Left forelimb (tissue), 1 donor: ENCODE measurements at regions not wholly inside any gene's neighbourhood (a gene's known extent, or its start where the extent isn't known, plus 50 kb on each side); places are given as distances from the start of the nearest gene placed in this dataset.

Source experiments
- DNase-seq: peaks from one replicate; pipeline ENCODE4 v3.0.0-alpha.2; 2018; ENCODE audit warnings: low spot score

DNA sequence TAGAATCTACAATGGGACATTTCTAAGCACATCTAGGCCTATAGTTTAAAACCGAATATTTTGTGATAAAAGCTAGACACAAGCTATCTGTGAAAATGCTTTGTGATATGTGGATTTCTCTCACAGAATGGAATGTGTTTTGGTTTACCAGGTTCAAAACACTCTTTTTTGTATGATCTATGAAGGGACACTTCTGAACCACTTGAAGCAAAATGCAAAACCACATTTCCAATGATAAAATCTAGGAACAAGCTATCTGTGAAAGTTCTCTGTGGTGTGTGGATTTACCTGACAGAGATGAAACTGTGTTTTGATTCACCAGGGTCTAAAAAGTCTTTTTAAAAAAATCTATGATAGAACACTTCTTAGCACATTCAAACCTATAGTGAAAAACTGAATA is 2192.4 kb downstream of the TP53TG3F start:
- DNase-seq: no peak

DNA sequence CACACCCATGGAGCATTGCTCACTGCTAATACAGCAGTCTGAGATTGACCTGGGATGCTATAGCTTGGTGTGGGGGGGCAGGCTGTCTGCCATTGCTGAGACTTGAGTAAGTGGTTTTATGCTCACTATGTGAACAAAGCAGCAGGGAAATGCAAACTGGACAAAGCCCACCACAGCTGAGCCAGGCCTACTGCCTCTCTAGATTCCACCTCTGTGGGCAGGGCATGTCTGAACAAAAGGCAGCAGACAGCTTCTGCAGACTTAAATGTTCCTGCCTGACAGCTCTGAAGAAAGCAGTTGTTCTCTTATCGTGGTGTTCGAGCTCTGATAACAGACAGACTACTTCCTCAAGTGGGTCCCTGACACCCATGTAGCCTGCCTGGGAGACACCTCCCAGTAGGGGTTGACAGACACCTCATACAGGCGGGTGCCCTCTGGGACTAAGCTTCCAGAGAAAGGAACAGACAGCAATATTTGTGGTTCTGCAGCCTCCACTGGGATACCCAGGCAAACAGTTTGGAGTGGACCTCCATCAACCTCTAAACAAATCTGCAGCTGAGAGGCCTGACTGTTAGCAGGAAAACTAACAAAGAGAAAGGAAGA is 2204.8 kb downstream of the TP53TG3F start:
- no peak for DNase-seq

DNA sequence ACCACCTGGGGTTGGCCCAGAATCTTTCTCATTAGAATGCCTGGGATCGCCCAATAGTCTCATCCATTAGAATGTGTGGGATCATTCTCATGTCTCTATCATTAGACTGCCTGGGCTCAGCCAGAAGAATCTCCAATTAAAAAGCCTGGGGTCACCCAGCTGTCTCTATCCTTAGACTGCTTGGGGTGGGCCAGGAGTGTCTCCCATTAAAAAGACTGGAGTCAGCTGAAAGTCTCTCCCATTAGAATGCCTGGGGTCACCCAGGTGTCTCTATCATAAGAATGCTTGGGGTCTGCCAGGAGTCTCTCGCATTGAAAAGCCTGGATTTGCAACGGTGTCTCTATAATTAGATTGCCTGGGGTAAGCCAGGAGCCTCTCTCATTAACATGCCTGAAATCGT is 2225.7 kb downstream of the TP53TG3F start:
- DNase-seq: no peak

DNA sequence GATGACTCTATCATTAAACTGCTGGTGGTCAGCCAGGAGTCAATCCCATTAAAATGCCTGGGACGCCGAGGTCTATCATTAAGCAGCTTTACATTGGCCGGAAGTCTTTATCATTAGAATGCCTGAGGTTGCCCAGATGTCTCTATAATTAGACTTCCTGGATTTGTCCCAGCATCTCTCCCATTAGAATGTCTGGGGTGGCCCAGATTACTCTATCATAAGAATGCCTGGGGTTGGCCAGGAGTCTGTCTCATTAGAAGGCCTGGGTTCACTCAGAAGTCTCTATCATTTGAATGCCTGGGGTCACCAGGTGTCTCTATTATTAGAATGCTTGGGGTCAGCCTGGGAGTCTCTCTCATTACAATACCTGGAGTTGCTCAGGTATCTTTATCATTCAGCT is 2227.2 kb downstream of the TP53TG3F start:
- no peak for DNase-seq

DNA sequence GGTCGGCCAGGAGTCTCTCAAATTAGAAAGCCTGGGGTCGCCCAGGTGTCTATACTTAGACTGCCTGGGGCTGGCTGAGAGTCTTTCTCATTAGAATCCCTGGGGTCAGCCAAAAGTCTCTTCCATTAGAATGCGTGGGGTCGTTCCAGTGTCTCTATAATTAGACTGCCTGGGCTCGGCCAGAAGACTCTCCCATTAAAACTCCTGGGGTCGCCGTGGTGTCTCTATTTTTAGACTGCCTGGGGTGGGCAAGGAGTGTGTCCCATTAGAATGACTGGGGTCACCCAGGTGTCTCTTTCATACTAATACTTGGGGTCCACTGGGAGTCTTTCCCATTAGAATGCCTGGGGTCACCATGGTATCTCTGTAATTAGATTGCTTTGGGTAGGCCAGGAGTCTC is 2227.7 kb downstream of the TP53TG3F start:
- no peak for DNase-seq

DNA sequence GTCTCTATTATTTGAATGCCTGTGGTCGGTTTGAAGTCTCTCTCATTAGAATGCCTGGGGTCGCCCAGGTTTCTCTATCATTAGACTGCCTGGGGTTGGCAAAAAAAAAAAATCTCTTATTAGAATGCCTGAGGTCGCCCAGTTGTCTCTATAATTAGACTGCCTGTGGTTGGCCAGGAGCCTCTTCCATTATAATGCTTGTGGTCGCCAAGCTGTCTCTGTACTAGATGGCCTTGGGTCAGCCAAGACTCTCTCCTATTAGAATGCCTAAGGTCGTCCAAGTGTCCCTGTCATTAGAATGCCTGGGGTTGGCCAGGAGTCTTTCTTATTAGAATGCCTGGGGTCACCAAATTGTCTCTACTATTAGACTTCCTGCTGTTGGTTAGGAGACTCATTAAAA is 2228.4 kb downstream of the TP53TG3F start:
- no peak for DNase-seq

DNA sequence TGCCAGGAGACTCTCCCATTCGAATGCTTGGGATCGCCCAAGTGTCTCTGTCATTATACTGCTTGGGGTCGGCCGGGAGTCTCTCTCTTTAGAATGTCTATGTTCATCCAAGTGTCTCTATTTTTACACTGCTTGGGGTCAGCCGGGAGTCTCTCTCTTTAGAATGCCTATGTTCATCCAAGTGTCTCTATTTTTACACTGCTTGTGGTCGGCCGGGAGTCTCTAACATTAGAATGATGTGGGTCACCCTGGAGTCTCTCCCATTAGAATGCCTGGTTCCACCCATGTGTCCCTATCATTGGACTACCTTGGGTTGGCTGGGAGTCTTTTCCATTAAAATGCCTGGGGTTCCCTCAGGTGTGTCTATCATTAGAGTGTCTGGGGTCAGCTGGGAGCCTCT is 2230.4 kb downstream of the TP53TG3F start:
- no peak for DNase-seq

DNA sequence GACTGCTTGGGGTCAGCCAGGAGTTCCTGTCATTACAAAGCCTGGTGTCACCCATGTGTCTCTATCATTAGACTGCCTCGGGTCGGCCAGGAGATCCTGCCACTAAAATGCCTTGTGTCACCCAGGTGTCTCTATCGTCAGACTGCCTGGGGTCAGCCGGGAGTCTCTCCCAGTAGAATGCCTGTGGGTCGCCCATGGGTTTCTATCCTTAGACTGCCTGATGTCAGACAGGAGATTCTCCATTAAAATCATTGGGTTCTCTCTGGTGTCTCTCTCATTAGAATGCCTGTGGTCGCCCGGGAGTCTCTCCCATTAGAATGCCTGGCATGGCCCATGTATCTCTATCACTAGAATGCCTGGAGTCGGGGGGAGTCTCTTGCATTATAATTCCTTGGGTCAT is 2231.0 kb downstream of the TP53TG3F start:
- no peak for DNase-seq

DNA sequence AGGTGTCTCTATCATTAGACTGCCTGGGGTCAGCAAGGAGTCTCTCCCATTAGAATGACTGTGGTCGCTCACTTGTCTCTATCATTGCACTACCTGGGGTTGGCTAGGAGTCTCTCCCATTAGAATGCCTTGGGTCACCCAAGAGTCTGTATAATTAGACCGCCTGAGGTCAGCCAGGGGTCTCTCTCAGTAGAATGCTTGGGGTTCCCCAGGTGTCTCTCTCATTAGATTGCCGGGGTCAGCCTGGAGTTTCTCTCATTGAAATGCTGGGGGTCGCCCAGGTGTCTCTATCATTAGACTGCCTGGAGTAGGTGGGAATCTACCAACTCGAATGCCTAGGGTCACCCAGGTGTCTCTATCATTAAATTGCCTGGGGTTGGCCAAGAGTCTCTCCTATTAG is 2231.6 kb downstream of the TP53TG3F start:
- no peak for DNase-seq

DNA sequence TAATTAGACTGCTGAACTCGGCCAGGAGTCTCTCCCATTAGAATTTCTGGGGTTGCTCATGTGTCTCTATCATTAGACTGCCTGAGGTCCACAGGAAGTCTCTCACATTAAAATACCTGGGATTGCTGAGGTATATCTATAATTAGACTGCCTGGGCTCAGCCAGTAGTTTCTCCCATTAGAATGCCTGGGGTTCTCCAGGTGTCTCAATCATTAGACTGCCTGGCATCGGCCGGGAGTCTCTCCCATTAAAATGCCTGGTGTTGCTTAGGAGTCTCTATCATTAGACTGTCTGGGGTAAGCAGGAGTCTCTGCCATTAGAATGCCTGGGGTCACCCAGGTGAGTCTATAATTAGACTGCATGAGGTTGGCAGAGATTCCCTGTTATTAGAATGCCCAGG is 2233.4 kb downstream of the TP53TG3F start:
- no peak for DNase-seq

DNA sequence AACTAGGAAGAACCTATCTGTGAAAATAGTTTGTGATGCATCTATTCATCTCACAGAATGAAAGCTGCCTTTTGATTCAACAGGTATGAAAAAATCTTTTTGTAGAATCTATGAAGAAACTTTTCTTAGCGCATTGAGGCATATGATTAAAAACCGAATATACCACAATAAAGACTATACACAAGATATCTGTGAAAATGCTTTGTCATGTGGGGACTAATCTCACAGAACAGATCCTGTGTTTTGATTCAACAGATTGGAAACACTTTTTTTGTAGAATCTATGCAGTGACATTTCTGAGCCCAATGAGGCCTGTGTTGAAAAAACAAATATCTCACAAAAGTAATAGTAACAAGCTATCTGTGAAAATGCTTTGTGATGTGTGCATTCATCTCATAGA is 2247.5 kb downstream of the TP53TG3F start:
- no peak for DNase-seq

DNA sequence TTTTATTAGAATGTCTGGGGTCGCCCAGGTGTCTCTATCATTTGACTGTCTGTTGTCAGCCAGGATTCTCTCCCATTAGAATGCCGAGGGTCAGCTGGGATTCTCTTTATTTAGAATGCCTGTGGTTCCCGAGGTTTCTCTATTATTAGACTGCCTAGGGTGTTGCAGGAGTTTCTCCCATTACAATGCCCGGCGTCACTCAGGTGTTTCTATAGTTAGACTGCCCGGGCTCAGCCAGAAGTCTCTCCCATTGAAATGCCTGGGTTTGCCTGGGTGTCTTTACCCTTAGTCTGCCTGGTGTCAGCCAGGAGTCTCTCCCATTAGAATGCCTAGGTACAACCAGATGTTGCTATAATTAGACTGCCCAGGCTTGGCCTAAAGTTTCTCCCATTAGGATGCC is 2252.0 kb downstream of the TP53TG3F start:
- DNase-seq: peak; percentile 18

DNA sequence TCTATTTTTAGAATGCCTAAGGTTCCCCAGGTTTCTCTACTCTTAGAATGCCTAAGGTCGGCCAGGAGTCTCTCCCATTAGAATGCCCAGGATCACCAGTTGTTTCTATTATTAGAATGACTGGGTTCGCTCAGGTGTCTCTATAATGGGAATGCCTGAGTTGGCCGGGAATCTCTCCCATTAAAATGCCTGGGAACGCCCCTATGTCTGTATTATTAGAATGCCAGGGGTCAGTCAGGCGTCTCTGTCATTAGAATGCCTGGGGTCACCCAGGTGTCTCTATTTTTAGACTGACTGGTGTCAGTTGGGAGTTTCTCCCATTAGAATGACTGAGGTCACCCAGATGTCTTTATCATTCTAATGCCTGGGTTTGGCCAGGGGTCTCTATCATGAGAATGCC is 2252.5 kb downstream of the TP53TG3F start:
- DNase-seq: no peak

DNA sequence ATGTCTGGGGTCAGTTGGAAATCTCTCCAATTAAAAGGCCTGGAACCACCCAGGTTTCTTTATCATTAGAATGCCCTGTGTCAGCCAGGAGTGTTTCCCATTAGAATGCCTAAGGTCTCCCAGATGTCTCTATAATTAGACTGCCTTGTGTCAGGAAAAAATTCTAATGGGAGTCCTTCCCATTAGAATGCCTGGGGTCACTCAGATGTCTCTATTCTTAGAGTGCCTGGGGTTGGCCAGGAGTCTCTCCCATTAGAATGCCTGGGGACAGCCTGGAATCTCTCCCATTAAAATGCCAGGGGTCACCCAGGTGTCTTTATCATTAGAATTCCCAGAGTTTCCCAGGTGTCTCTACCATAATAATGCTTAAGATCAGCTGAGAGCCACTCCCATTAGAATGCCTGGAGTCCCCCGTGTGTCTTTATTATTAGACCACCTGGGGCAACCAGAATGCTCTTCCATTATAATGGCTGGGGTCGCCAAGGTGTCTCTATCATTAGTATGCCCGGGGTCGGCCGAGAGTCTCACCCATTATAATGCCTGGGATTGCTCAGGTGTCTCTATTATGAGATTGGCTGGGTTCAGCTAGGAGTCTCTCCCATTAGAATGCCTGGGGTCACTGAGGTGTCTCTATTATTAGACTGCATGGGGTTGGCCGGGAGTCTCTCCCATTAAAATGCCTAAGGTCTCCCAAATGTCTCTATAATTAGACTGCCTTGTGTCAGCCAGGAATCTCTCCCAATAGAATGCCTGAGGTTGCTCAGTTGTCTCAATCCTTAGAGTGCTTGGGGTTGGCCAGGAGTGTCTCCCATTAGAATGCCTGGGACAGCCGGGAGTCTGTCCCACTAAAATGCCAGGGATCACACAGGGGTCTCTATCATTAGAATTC is 2254.6 kb downstream of the TP53TG3F start:
- DNase-seq: peak; percentile 22

DNA sequence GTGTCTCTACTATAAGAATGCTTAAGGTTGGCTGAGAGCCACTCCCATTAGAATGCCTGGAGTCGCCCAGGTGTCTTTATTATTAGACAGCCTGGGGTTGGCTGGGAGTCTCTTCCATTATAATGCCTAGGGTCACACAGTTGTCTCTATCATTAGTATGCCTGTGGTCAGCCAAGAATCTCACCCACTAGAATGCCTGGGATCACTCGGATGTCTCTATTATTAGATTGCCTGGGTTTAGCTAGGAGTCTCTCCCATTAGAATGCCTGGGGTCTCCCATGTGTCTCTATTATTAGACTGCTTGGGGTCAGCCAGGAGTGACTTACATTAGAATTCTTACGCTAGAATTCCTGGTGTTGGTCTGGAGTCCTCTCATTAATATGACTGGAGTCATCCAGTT is 2255.3 kb downstream of the TP53TG3F start:
- DNase-seq: no peak

DNA sequence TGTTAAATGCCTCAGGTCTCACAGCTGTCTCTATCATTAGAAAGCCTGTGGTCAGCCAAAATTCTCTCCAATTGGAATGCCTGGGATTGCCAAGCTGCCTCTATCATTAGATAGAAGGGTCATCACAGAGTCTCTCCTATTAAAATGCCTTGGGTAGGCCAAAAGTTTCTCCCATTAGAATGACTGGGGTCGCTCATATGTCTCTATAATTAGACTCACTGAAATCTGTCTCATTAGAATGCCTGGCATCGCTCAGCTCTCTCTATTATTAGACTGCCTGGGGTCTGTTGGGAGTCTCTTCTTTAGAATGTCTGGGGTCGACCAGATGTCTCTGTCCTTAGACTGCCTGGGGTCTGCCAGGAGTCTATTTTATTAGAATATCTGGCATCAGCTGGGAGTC is 2265.1 kb downstream of the TP53TG3F start:
- DNase-seq: no peak

DNA sequence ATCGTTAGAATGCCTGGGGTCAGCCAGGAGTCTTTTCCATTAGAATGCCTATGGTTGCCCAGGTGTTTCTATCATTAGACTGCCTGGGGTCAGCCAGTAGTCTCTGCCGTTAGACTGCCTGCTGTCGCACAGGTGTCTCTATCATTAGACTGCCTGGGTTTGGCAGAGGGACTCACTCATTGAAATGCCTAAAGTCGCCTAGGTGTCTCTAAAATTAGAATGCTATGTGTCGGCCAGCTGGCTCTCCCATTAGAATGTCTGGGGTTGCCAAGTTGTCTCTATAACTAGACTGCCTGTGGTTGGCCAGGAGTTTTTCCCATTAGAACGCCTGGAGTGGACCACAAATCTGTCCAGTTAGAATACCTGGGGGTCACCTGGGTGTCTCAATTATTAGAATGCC is 2266.5 kb downstream of the TP53TG3F start:
- DNase-seq: no peak

DNA sequence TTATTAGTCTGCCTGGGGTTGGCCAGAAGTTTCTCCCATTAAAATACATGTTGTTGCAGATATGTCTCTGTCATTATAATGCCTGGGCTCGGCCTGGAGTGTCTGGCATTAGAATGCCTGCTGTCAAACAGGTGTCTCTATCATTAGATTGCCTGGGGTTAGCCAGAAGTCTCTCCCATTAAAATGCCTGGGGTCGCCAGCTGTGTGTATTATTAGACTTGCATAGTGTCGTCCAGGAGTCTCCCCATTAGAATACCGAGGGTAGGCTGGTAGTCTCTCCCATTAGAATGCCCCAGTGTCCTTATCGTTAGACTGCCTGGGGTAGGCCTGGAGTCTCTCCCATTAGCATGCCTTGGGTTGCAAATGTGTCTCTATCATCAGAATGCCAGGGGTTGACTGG is 2270.8 kb downstream of the TP53TG3F start:
- no peak for DNase-seq

DNA sequence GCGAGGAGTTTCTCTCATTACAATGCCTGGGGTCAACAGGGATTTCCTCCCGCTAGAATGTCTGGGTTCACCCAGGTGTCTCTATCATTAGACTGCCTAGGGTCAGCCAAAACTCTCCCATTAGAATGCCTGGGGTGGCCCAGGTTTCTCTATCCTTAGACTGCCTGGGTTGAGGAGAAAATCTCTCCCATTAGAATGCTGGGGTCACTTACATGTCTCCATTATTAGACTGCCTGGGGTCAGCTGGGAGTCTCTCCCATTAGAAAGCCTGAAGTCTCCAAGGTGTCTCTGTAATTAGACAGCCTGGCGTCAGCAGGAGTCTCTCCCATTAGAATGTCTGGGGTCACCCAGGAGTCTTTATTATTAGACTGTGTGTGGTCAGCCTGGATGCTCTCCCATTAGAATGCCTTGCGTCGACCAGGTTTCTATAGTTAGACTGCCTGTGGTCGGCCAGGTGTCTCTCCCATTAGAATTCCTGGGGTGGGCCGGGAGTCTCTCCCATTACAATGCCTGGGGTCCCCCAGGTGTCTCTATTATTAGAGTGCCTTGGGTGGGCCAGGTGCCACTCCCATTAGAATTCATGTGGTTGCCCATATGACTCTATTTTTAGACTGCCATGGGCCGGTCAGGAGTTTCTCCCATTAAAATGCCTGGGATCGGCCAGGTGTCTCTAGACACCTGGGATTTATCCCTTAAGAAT is 2272.1 kb downstream of the TP53TG3F start:
- DNase-seq: no peak

DNA sequence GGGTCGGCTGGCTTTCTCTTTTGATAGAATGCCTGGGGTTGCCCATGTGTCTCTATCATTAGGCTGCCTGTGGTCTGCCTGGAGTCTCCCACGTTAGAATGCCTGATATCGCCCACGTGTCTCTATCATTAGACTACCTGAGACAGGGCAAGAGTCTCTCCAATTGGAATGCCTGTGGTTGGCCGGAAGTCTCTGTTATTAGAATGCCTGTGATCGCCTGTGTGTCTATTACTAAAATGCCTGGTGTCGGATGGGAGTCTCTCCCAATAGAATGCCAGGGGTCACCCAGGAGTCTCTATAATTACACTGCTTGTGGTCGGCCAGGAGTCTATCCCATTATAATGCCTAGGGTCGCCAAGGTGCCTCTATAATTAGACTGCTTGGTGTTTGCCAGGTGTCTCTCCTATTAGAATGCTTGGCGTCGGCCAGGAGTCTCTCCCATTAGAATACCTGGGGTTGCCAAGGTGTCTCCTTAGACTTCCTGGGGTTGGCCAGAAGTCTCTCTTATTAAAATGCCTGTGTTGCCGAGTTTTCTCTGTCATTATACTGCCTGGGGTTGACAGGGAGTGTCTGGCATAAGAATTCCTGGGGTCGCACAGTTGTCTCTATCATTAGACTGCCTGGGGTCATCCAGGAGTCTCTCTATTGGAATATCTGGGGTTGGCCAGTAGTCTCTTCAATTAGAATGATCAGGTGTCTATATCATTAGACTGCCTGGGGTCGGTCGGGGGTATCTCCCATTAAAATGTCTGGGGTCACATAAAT is 2272.8 kb downstream of the TP53TG3F start:
- DNase-seq: no peak

DNA sequence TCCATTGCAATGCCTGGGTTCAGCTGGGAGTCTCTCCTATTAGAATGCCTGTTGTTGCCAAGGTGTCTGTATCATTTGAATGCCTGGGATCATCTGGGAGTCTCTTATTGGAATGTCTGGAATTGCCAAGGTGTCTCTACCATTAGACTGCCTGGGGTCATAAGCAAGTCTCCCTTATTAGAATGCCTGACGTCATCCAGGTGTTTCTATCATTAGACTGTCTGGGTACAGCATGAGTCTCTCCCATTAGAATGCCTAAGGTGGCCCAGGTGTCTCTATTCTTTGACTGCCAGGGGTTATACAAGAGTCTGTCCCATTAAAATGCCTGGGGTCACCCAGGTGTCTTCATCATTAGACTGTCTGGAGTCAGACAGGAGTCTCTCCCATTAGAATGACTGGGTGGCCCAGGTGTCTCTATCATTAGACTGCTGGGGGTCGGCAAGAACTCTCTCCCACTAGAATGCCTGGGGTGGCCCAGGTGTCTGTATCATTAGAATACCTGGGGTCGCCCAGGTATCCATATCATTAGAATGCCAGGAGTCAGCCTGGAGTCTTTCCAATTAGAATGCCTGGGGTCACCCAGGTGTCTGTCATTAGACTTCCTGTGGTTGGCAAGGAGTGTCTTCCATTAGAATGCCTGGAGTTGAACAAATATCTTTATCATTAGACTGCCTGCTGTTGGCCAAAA is 2274.0 kb downstream of the TP53TG3F start:
- DNase-seq: no peak
